HCT116 (cell line): ENCODE measurements at regions not wholly inside any gene's neighbourhood (a gene's known extent, or its start where the extent isn't known, plus 50 kb on each side); places are given as distances from the start of the nearest gene placed in this dataset.

ENCODE experiments used
- ATAC-seq: fragments of 200-7000 bp; cut with Tn5 transposase; 2 replicates; pipeline ENCODE4 v1.9.1; 2020; ENCODE audit warnings: mild to moderate bottlenecking, moderate library complexity
- BruUV-seq: library from RNA; stranded (reverse); fragments of 400-500 nt; replicated peaks from 2 replicates; lab custom pipeline; 2021; lab: Mats Ljungman, UMichigan
- CTCF ChIA-PET: fragments of 300-600 bp; sonication (Branson Sonifier 250); formaldehyde crosslinking; loops from one replicate; lab custom pipeline; 2021; ENCODE audit warnings: antibody characterized with exemption; lab: Charles Lee
- POLR2A ChIA-PET: fragments of 300-600, 350-600 bp; sonication (Branson Sonifier 250); formaldehyde crosslinking; loops from one replicate; lab custom pipeline; 2021; ENCODE audit warnings: antibody characterized with exemption; lab: Charles Lee
- RAD21 ChIA-PET, 2 experiments: fragments of 300-600 bp; sonication (Branson Sonifier 250); formaldehyde crosslinking; loops; one replicate each; lab custom pipeline; 2023; ENCODE audit warnings: low total read pairs in 2 of 2; ENCODE audit not compliant: uncharacterized antibody in 2 of 2, unreplicated experiment in 2 of 2, low non-redundant PET in 1 of 2; lab: Charles Lee
- DNase-seq: peaks from one replicate; pipeline ENCODE4 v3.0.0-alpha.2; 2010; ENCODE audit warnings: low read depth, low spot score
- H2AFZ ChIP-seq: fragments of 200-600 bp; shearing (Covaris generic), sonication (generic); 2 replicates; pipeline ENCODE4 v1.6.1; 2017; ENCODE audit warnings: low read depth, mixed run types, mixed read lengths, antibody characterized with exemption, low read length; ENCODE audit not compliant: poor library complexity, severe bottlenecking
- H3K27ac ChIP-seq: 2 replicates; pipeline ENCODE4 v1.5.1; 2012; ENCODE audit warnings: low read depth, low read length
- H3K27me3 ChIP-seq: fragments of 200-600 bp; sonication (generic); 2 replicates; pipeline ENCODE4 v1.6.1; 2016; ENCODE audit warnings: mixed run types, low read length, mixed read lengths; ENCODE audit not compliant: insufficient read depth
- H3K36me3 ChIP-seq, 2 experiments: fragments of 200-500 bp in 1 of 2; fragments of 200-600 bp in 1 of 2; sonication (Bioruptor generic) in 1 of 2; sonication (generic) in 1 of 2; 2 replicates each; pipeline versions ENCODE4 v1.5.1 to v1.6.1; 2014 to 2016; ENCODE audit warnings: low read length in 2 of 2, inconsistent platforms in 1 of 2, mixed read lengths in 1 of 2, mixed run types in 1 of 2; ENCODE audit not compliant: insufficient read depth in 2 of 2, control insufficient read depth in 1 of 2
- H3K4me1 ChIP-seq, 2 experiments: fragments of 200-600 bp in 1 of 2; sonication (generic) in 1 of 2; 2 replicates each; pipeline versions ENCODE4 v1.5.1 to v1.6.1; 2012 to 2017; ENCODE audit warnings: low read length in 2 of 2, inconsistent platforms in 1 of 2, mild to moderate bottlenecking in 1 of 2, mixed read lengths in 1 of 2, mixed run types in 1 of 2, moderate library complexity in 1 of 2; ENCODE audit not compliant: insufficient read depth in 2 of 2, control insufficient read depth in 1 of 2
- H3K4me2 ChIP-seq: fragments of 200-600 bp; sonication (generic); 2 replicates; pipeline ENCODE4 v1.6.1; 2017; ENCODE audit warnings: mixed run types, low read length, mixed read lengths
- H3K4me3 ChIP-seq, 2 experiments: fragments of 200-600 bp in 1 of 2; sonication (generic) in 1 of 2; replicated peaks in 1 of 2; 2 replicates each; pipeline ENCODE4 v1.5.1; 2011 to 2016; ENCODE audit warnings: low read length in 2 of 2, control low read depth in 1 of 2, low read depth in 1 of 2, mild to moderate bottlenecking in 1 of 2, mixed read lengths in 1 of 2, mixed run types in 1 of 2
- H3K79me2 ChIP-seq: fragments of 200-600 bp; sonication (generic); 2 replicates; pipeline ENCODE4 v1.6.1; 2017; ENCODE audit warnings: mild to moderate bottlenecking, mixed run types, low read length, moderate library complexity, mixed read lengths; ENCODE audit not compliant: insufficient read depth
- H3K9ac ChIP-seq: fragments of 200-600 bp; sonication (generic); 2 replicates; pipeline ENCODE4 v1.6.1; 2016; ENCODE audit warnings: low read length, mixed read lengths
- H3K9me2 ChIP-seq: fragments of 200-600 bp; sonication (generic), shearing (Covaris generic); 2 replicates; pipeline ENCODE4 v1.6.1; 2017; ENCODE audit warnings: mixed run types, mild to moderate bottlenecking, moderate library complexity; ENCODE audit not compliant: insufficient read depth
- H3K9me3 ChIP-seq, 2 experiments: fragments of 200-500 bp in 1 of 2; fragments of 200-600 bp in 1 of 2; sonication (Bioruptor generic) in 1 of 2; sonication (generic) in 1 of 2; 2 replicates each; pipeline ENCODE4 v1.6.1; 2014 to 2017; ENCODE audit warnings: low read length in 2 of 2, mixed read lengths in 2 of 2, inconsistent platforms in 1 of 2, low read depth in 1 of 2, mild to moderate bottlenecking in 1 of 2, mixed run types in 1 of 2, moderate library complexity in 1 of 2; ENCODE audit not compliant: control insufficient read depth in 1 of 2, insufficient read depth in 1 of 2
- H4K20me1 ChIP-seq: fragments of 200-600 bp; sonication (generic), shearing (Covaris generic); 2 replicates; pipeline ENCODE4 v1.6.1; 2017; ENCODE audit warnings: mixed run types, mild to moderate bottlenecking, moderate library complexity; ENCODE audit not compliant: insufficient read depth
- CBX3 ChIP-seq: IDR thresholded peaks from 2 replicates; pipeline ENCODE4 v1.6.1; 2012; ENCODE audit warnings: low read depth
- EGR1 ChIP-seq: IDR thresholded peaks from 2 replicates; pipeline ENCODE4 v1.6.1; 2012; ENCODE audit warnings: low read depth
- ELF1 ChIP-seq: IDR thresholded peaks from 2 replicates; pipeline ENCODE4 v1.6.1; 2012; ENCODE audit warnings: low read depth, borderline replicate concordance
- EZH2 ChIP-seq: fragments of 200-600 bp; sonication (generic); IDR thresholded peaks from 2 replicates; pipeline ENCODE4 v1.6.1; 2017; ENCODE audit warnings: antibody characterized with exemption, mixed run types
- EZH2phosphoT487 ChIP-seq: fragments of 200-600 bp; IDR thresholded peaks from 2 replicates; pipeline ENCODE4 v1.6.1; 2018; ENCODE audit warnings: antibody characterized with exemption, borderline replicate concordance
- JUND ChIP-seq: IDR thresholded peaks from 2 replicates; pipeline ENCODE4 v1.6.1; 2012
- POLR2A ChIP-seq: IDR thresholded peaks from 2 replicates; pipeline ENCODE4 v1.7.0; 2011; ENCODE audit warnings: borderline replicate concordance; ENCODE audit not compliant: insufficient read depth, insufficient read length; ENCODE audit errors: extremely low read depth
- SP1 ChIP-seq: IDR thresholded peaks from 2 replicates; pipeline ENCODE4 v1.6.1; 2012; ENCODE audit warnings: low read depth
- SRF ChIP-seq: IDR thresholded peaks from 2 replicates; pipeline ENCODE4 v1.6.1; 2012; ENCODE audit warnings: low read depth
- TCF7L2 ChIP-seq: IDR thresholded peaks from 2 replicates; pipeline ENCODE4 v1.7.0; 2011; ENCODE audit warnings: borderline replicate concordance, inconsistent platforms; ENCODE audit not compliant: insufficient read depth, insufficient read length; ENCODE audit errors: extremely low read depth
- ZFX ChIP-seq: fragments of 450-650 bp; IDR thresholded peaks from 2 replicates; pipeline ENCODE4 v1.6.1; 2017
- intact Hi-C: fragments of 100-400 bp; cut with micrococcal nuclease; formaldehyde crosslinking; loops from 2 replicates; pipeline ENCODE4 v1.10.0; 2022
- TF ChIP-seq, protein P1 (sequence below): IDR thresholded peaks from 2 replicates; pipeline ENCODE4 v1.6.1; 2012
- TF ChIP-seq, protein P2 (sequence below): IDR thresholded peaks from 2 replicates; pipeline ENCODE4 v1.6.1; 2012; ENCODE audit warnings: low read depth

DNA sequence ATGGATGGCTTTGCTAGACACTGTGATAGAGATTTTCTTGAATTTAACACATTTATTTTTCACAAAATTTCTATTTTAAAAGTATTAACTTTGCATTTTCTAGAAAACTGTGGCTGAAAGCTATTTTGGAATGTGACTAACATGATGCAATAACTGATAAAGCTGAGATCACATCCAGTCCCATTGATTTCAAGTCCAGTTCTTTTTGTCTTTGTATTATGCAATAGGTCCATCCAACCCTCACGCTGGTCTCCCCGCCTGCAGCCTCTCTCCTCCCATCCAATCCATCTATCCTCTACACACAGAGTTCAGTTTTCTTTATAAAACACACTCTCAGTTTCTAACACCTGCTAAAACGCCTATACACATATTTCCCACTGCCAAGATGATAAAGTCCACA is 178.8 kb downstream of the CNTN3 start:
- no peak overlapping the region for H2AFZ ChIP-seq
- H3K4me1 ChIP-seq = no peaks in the 10 kb centered on the region
- peaks cover 3 to 14% of the 10 kb centered on the region in 2 experiments; a peak in 2 of 4 replicates for H3K9me3 ChIP-seq
- H3K4me3 ChIP-seq = no peak overlapping the region
- H3K27me3 ChIP-seq = no peaks in the 10 kb centered on the region
- H3K4me2 ChIP-seq = no peak overlapping the region
- H3K27ac ChIP-seq = no peak overlapping the region
- intact Hi-C loops = no loop called here
- ChIA-PET CTCF (no interaction called here), POLR2A (no interaction called here), RAD21 (no interaction called here)
- TF ChIP-seq SRF (no peak), EGR1 (no peak), CBX3 (no peak), POLR2A (no peak), TCF7L2 (no peak), EZH2phosphoT487 (no peak), JUND (no peak), ELF1 (no peak), EZH2 (no peak), SP1 (no peak), ZFX (no peak)
- TF ChIP-seq, protein P1, sequence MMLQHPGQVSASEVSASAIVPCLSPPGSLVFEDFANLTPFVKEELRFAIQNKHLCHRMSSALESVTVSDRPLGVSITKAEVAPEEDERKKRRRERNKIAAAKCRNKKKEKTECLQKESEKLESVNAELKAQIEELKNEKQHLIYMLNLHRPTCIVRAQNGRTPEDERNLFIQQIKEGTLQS = no peak
- TF ChIP-seq, protein P2, sequence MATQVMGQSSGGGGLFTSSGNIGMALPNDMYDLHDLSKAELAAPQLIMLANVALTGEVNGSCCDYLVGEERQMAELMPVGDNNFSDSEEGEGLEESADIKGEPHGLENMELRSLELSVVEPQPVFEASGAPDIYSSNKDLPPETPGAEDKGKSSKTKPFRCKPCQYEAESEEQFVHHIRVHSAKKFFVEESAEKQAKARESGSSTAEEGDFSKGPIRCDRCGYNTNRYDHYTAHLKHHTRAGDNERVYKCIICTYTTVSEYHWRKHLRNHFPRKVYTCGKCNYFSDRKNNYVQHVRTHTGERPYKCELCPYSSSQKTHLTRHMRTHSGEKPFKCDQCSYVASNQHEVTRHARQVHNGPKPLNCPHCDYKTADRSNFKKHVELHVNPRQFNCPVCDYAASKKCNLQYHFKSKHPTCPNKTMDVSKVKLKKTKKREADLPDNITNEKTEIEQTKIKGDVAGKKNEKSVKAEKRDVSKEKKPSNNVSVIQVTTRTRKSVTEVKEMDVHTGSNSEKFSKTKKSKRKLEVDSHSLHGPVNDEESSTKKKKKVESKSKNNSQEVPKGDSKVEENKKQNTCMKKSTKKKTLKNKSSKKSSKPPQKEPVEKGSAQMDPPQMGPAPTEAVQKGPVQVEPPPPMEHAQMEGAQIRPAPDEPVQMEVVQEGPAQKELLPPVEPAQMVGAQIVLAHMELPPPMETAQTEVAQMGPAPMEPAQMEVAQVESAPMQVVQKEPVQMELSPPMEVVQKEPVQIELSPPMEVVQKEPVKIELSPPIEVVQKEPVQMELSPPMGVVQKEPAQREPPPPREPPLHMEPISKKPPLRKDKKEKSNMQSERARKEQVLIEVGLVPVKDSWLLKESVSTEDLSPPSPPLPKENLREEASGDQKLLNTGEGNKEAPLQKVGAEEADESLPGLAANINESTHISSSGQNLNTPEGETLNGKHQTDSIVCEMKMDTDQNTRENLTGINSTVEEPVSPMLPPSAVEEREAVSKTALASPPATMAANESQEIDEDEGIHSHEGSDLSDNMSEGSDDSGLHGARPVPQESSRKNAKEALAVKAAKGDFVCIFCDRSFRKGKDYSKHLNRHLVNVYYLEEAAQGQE = no peak
- H3K79me2 ChIP-seq = no peaks in the 10 kb centered on the region
- no peaks in the 10 kb centered on the region for H3K36me3 ChIP-seq
- H3K9ac ChIP-seq = no peak overlapping the region
- no TSS peak for BruUV-seq
- no peaks in the 10 kb centered on the region for H3K9me2 ChIP-seq
- H4K20me1 ChIP-seq = no peaks in the 10 kb centered on the region
- no peak for ATAC-seq
- DNase-seq = no peak
